ENCODE measurements at regions not wholly inside any gene's neighbourhood (a gene's known extent, or its start where the extent isn't known, plus 50 kb on each side); places are given as distances from the start of the nearest gene placed in this dataset.

DNA sequence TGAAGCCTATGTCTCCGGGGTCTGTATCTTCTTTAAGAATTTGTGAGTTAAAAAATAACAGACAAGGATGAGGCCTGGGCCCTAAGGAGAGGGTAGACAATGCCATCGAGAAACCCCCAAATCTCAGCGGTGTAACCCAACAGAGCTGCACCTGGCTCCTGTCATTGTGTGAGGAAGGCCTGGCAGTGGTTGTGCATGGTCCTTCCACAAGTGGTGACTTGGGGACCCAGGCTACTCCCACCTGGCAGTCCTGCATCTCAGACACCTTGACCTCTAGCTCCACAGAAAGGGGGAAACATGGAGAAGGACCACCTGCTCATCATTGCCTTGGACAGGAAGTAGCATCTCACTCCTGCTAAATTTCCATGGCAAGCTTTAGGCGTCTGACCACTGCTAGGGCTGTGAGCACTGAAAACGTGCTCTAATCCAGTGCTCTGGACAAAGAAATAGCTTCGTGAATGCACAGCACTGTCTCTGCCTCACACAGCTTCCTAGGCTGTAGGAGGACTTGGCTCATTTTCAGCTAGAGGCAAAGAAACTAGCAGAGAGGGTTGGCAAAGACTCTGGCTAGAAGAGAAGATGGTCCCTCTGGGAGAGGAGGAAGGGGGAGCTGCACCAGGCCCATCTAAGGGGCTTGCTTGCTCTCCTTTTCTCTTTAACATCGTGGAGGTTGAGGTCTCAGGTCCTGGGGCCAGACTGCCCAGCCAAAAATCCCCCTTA lies 273.9 kb upstream of the ZMIZ1 start:
- TF ChIP-seq POLR2A (IDR thresholded peaks at IDR 0.05), result no peak
- TF ChIP-seq, protein P1, sequence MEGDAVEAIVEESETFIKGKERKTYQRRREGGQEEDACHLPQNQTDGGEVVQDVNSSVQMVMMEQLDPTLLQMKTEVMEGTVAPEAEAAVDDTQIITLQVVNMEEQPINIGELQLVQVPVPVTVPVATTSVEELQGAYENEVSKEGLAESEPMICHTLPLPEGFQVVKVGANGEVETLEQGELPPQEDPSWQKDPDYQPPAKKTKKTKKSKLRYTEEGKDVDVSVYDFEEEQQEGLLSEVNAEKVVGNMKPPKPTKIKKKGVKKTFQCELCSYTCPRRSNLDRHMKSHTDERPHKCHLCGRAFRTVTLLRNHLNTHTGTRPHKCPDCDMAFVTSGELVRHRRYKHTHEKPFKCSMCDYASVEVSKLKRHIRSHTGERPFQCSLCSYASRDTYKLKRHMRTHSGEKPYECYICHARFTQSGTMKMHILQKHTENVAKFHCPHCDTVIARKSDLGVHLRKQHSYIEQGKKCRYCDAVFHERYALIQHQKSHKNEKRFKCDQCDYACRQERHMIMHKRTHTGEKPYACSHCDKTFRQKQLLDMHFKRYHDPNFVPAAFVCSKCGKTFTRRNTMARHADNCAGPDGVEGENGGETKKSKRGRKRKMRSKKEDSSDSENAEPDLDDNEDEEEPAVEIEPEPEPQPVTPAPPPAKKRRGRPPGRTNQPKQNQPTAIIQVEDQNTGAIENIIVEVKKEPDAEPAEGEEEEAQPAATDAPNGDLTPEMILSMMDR (IDR thresholded peaks at IDR 0.05 in 4 of 5, conservative IDR thresholded peaks at IDR 0.05 in 1 of 5), result no peak

Measured in gastrocnemius medialis (tissue), 4 donors.